Activated naive CD4-positive, alpha-beta T cell treated with anti-CD3 and anti-CD28 coated beads, Interleukin-2, amount 10 ng/mL, durations not matched to agents 7 days and 5 days (primary cell): ENCODE measurements at regions not wholly inside any gene's neighbourhood (a gene's known extent, or its start where the extent isn't known, plus 50 kb on each side); places are given as distances from the start of the nearest gene placed in this dataset.
"Not testable (repeated sequence)": the region's sequence is repeated elsewhere in the genome, so short reads cannot be mapped to it uniquely, and the experiment has no call there.

Experiments
- CTCF ChIA-PET: fragments of 350-600 bp; sonication (Branson Sonifier 250); formaldehyde crosslinking; loops from one replicate; lab custom pipeline; 2021; ENCODE audit warnings: antibody characterized with exemption; lab: Charles Lee
- DNase-seq: peaks from one replicate; pipeline ENCODE4 v3.0.0-alpha.2; 2020
- H3K27ac Mint-ChIP-seq: one replicate; pipeline ENCODE4 v1.8.0; 2021; ENCODE audit warnings: mild to moderate bottlenecking, moderate library complexity, mixed read lengths
- H3K27me3 Mint-ChIP-seq: one replicate; pipeline ENCODE4 v1.8.0; 2021; ENCODE audit warnings: mild to moderate bottlenecking, mixed read lengths
- H3K36me3 Mint-ChIP-seq: one replicate; pipeline ENCODE4 v1.8.0; 2021; ENCODE audit warnings: mixed read lengths
- H3K4me1 Mint-ChIP-seq: one replicate; pipeline ENCODE4 v1.8.0; 2021; ENCODE audit warnings: mixed read lengths
- H3K4me3 Mint-ChIP-seq: one replicate; pipeline ENCODE4 v1.8.0; 2021; ENCODE audit warnings: mild to moderate bottlenecking, moderate library complexity, mixed read lengths
- H3K9me3 Mint-ChIP-seq: one replicate; pipeline ENCODE4 v1.8.0; 2021; ENCODE audit warnings: mixed read lengths

- H3K4me1 Mint-ChIP-seq = no peaks in the 10 kb centered on the region
- no peak overlapping the region for H3K4me3 Mint-ChIP-seq
- H3K27me3 Mint-ChIP-seq = peaks cover 14% of the 10 kb centered on the region
- H3K36me3 Mint-ChIP-seq = no peaks in the 10 kb centered on the region
- CTCF ChIA-PET = no interaction called here
- H3K27ac Mint-ChIP-seq = no peak overlapping the region
- DNase-seq = no peak
- H3K9me3 Mint-ChIP-seq = peaks cover 3% of the 10 kb centered on the region
Observed at GRCh38 chr6:144898052-144898689, 613.0 kb downstream of the UTRN start.

GRCh38 chr6:144898741-144899140 lies 613.6 kb downstream of the UTRN start:
- no peak overlapping the region for H3K4me3 Mint-ChIP-seq
- CTCF ChIA-PET = no interaction called here
- peaks cover 14% of the 10 kb centered on the region for H3K27me3 Mint-ChIP-seq
- H3K27ac Mint-ChIP-seq = no peak overlapping the region
- no peaks in the 10 kb centered on the region for H3K4me1 Mint-ChIP-seq
- no peak for DNase-seq
- no peaks in the 10 kb centered on the region for H3K36me3 Mint-ChIP-seq
- peaks cover 3% of the 10 kb centered on the region for H3K9me3 Mint-ChIP-seq

GRCh38 chr6:144899161-144899560 lies 614.0 kb downstream of the UTRN start:
- no peak overlapping the region for H3K4me3 Mint-ChIP-seq
- H3K27me3 Mint-ChIP-seq = peaks cover 14% of the 10 kb centered on the region
- no peaks in the 10 kb centered on the region for H3K4me1 Mint-ChIP-seq
- H3K9me3 Mint-ChIP-seq = peaks cover 3% of the 10 kb centered on the region
- no peak for DNase-seq
- H3K27ac Mint-ChIP-seq = no peak overlapping the region
- H3K36me3 Mint-ChIP-seq = no peaks in the 10 kb centered on the region
- CTCF ChIA-PET = no interaction called here

GRCh38 chr6:144901412-144901811 lies 616.3 kb downstream of the UTRN start:
- Mint-ChIP-seq H3K9me3 (peaks cover 3% of the 10 kb centered on the region), H3K27ac (no peak overlapping the region), H3K4me3 (no peak overlapping the region), H3K4me1 (no peaks in the 10 kb centered on the region), H3K36me3 (no peaks in the 10 kb centered on the region), H3K27me3 (no peaks in the 10 kb centered on the region)
- CTCF ChIA-PET = no interaction called here
- no peak for DNase-seq

GRCh38 chr6:144908004-144908403 lies 622.9 kb downstream of the UTRN start:
- H3K36me3 Mint-ChIP-seq = no peaks in the 10 kb centered on the region
- H3K4me3 Mint-ChIP-seq = no peak overlapping the region
- H3K4me1 Mint-ChIP-seq = peaks cover 3% of the 10 kb centered on the region
- CTCF ChIA-PET = no interaction called here
- DNase-seq = no peak
- peaks cover 4% of the 10 kb centered on the region for H3K27me3 Mint-ChIP-seq
- peaks cover 2% of the 10 kb centered on the region for H3K9me3 Mint-ChIP-seq
- H3K27ac Mint-ChIP-seq = no peak overlapping the region

- H3K9me3 Mint-ChIP-seq = no peaks in the 10 kb centered on the region
Observed at GRCh38 chr6:144909753-144910285, 624.7 kb downstream of the UTRN start.

GRCh38 chr6:144911322-144911721 lies 626.2 kb downstream of the UTRN start:
- no peak overlapping the region for H3K4me3 Mint-ChIP-seq
- peaks cover 10% of the 10 kb centered on the region for H3K27me3 Mint-ChIP-seq
- DNase-seq = no peak
- H3K36me3 Mint-ChIP-seq = no peaks in the 10 kb centered on the region
- H3K4me1 Mint-ChIP-seq = peaks cover 3% of the 10 kb centered on the region
- no peak overlapping the region for H3K27ac Mint-ChIP-seq
- CTCF ChIA-PET = no interaction called here
- no peaks in the 10 kb centered on the region for H3K9me3 Mint-ChIP-seq

More at GRCh38 chr6:144909753-144910285, 624.7 kb downstream of the UTRN start:
- no peak overlapping the region for H3K27ac Mint-ChIP-seq
- DNase-seq = no peak
- H3K4me3 Mint-ChIP-seq = no peak overlapping the region
- peaks cover 4% of the 10 kb centered on the region for H3K27me3 Mint-ChIP-seq
- H3K36me3 Mint-ChIP-seq = no peaks in the 10 kb centered on the region
- CTCF ChIA-PET = no interaction called here
- H3K4me1 Mint-ChIP-seq = peaks cover 3% of the 10 kb centered on the region

GRCh38 chr6:144912474-144912873 lies 627.3 kb downstream of the UTRN start:
- CTCF ChIA-PET = no interaction called here
- no peak for DNase-seq
- peaks cover 11% of the 10 kb centered on the region for H3K27me3 Mint-ChIP-seq
- no peaks in the 10 kb centered on the region for H3K36me3 Mint-ChIP-seq
- H3K4me1 Mint-ChIP-seq = peaks cover 3% of the 10 kb centered on the region
- H3K27ac Mint-ChIP-seq = no peak overlapping the region
- H3K9me3 Mint-ChIP-seq = no peaks in the 10 kb centered on the region
- no peak overlapping the region for H3K4me3 Mint-ChIP-seq

- Mint-ChIP-seq H3K4me3 (no peak overlapping the region), H3K36me3 (no peaks in the 10 kb centered on the region), H3K27ac (no peak overlapping the region), H3K4me1 (no peaks in the 10 kb centered on the region), H3K9me3 (no peaks in the 10 kb centered on the region), H3K27me3 (peaks cover 25% of the 10 kb centered on the region)
- CTCF ChIA-PET = interaction anchor here (0.9 kb wide), 1 partner anchor 333 kb away, joined by 4 read pairs; no protein-coding TSS in a partner anchor
- no peak for DNase-seq
Observed at GRCh38 chr6:144918073-144918472, 632.9 kb downstream of the UTRN start.

GRCh38 chr6:144919560-144919959 lies 634.4 kb downstream of the UTRN start:
- H3K27me3 Mint-ChIP-seq = peaks cover 29% of the 10 kb centered on the region
- H3K4me3 Mint-ChIP-seq = no peak overlapping the region

GRCh38 chr6:144920391-144920961 lies 635.3 kb downstream of the UTRN start:
- H3K4me3 Mint-ChIP-seq = no peak overlapping the region
- H3K27ac Mint-ChIP-seq = no peak overlapping the region
- H3K36me3 Mint-ChIP-seq = no peaks in the 10 kb centered on the region
- peaks cover 29% of the 10 kb centered on the region for H3K27me3 Mint-ChIP-seq
- no peak for DNase-seq
- no peaks in the 10 kb centered on the region for H3K4me1 Mint-ChIP-seq
- CTCF ChIA-PET = no interaction called here
- H3K9me3 Mint-ChIP-seq = no peaks in the 10 kb centered on the region

More at GRCh38 chr6:144919560-144919959, 634.4 kb downstream of the UTRN start:
- no peak overlapping the region for H3K27ac Mint-ChIP-seq
- DNase-seq = no peak
- CTCF ChIA-PET = no interaction called here
- no peaks in the 10 kb centered on the region for H3K36me3 Mint-ChIP-seq
- no peaks in the 10 kb centered on the region for H3K9me3 Mint-ChIP-seq
- no peaks in the 10 kb centered on the region for H3K4me1 Mint-ChIP-seq

- peaks cover 22% of the 10 kb centered on the region for H3K27me3 Mint-ChIP-seq
- H3K27ac Mint-ChIP-seq = no peak overlapping the region
- DNase-seq = no peak
- H3K4me3 Mint-ChIP-seq = no peak overlapping the region
- H3K36me3 Mint-ChIP-seq = no peaks in the 10 kb centered on the region
- H3K4me1 Mint-ChIP-seq = no peaks in the 10 kb centered on the region
- CTCF ChIA-PET = no interaction called here
- no peaks in the 10 kb centered on the region for H3K9me3 Mint-ChIP-seq
Observed at GRCh38 chr6:144921206-144921975, 636.3 kb downstream of the UTRN start.

GRCh38 chr6:144922120-144922722 lies 637.1 kb downstream of the UTRN start:
- Mint-ChIP-seq H3K4me1 (no peaks in the 10 kb centered on the region), H3K9me3 (no peaks in the 10 kb centered on the region), H3K36me3 (no peaks in the 10 kb centered on the region), H3K27me3 (peaks cover 21% of the 10 kb centered on the region), H3K4me3 (no peak overlapping the region), H3K27ac (no peak overlapping the region)
- DNase-seq = no peak
- CTCF ChIA-PET = no interaction called here

- H3K4me3 Mint-ChIP-seq, H3K36me3 Mint-ChIP-seq, CTCF ChIA-PET, H3K27ac Mint-ChIP-seq, H3K4me1 Mint-ChIP-seq, DNase-seq, H3K9me3 Mint-ChIP-seq: not testable (repeated sequence)
- H3K27me3 Mint-ChIP-seq = peaks cover 21% of the 10 kb centered on the region
Observed at GRCh38 chr6:144922771-144923490, 637.8 kb downstream of the UTRN start.
